GM12873 (cell line): ENCODE measurements at regions not wholly inside any gene's neighbourhood (a gene's known extent, or its start where the extent isn't known, plus 50 kb on each side); places are given as distances from the start of the nearest gene placed in this dataset.

Source experiments
- CTCF ChIP-seq: IDR thresholded peaks from 2 replicates; pipeline ENCODE4 v1.5.1; 2012; ENCODE audit warnings: low read depth, mild to moderate bottlenecking, moderate library complexity, low read length, control low read depth; ENCODE audit not compliant: insufficient read depth; ENCODE audit errors: missing control alignments

GRCh38 chr7:137094-137891 lies 55.1 kb upstream of the FAM20C start:
- TF ChIP-seq CTCF, result no peak

- TF ChIP-seq CTCF, result no peak
These were observed 53.2 kb upstream of the FAM20C start for GRCh38 chr7:139131-139530.

GRCh38 chr7:139561-140243 lies 52.7 kb upstream of the FAM20C start:
- no peak for TF ChIP-seq CTCF

- TF ChIP-seq CTCF, result no peak
These were observed 51.4 kb upstream of the FAM20C start for GRCh38 chr7:140996-141395.

GRCh38 chr7:142248-142941 lies 50.0 kb upstream of the FAM20C start:
- TF ChIP-seq CTCF, result no peak
